Activated CD8-positive, alpha-beta memory T cell treated with anti-CD3 and anti-CD28 coated beads, Interleukin-2, amount 10 ng/mL, durations not matched to agents 7 days and 5 days (primary cell): ENCODE measurements at regions not wholly inside any gene's neighbourhood (a gene's known extent, or its start where the extent isn't known, plus 50 kb on each side); places are given as distances from the start of the nearest gene placed in this dataset.

ENCODE experiments used
- ATAC-seq: fragments of 150-1000 bp; cut with Tn5 transposase; one replicate; pipeline ENCODE4 v1.10.0; 2021; ENCODE audit warnings: moderate library complexity
- CTCF ChIA-PET: fragments of 350-600 bp; sonication (Branson Sonifier 250); formaldehyde crosslinking; loops from one replicate; lab custom pipeline; 2021; ENCODE audit warnings: antibody characterized with exemption; lab: Charles Lee
- DNase-seq: peaks from one replicate; pipeline ENCODE4 v3.0.0-alpha.2; 2020
- H3K27ac Mint-ChIP-seq: one replicate; pipeline ENCODE4 v1.8.0; 2021; ENCODE audit warnings: mild to moderate bottlenecking, mixed read lengths
- H3K27me3 Mint-ChIP-seq: one replicate; pipeline ENCODE4 v1.8.0; 2021; ENCODE audit warnings: mixed read lengths
- H3K36me3 Mint-ChIP-seq: one replicate; pipeline ENCODE4 v1.8.0; 2021; ENCODE audit warnings: mild to moderate bottlenecking, mixed read lengths
- H3K4me1 Mint-ChIP-seq: one replicate; pipeline ENCODE4 v1.8.0; 2021; ENCODE audit warnings: mixed read lengths
- H3K4me3 Mint-ChIP-seq: one replicate; pipeline ENCODE4 v1.8.0; 2021; ENCODE audit warnings: mild to moderate bottlenecking, moderate library complexity, mixed read lengths
- H3K9me3 Mint-ChIP-seq: one replicate; pipeline ENCODE4 v1.8.0; 2022; ENCODE audit warnings: low read depth, mixed read lengths

DNA sequence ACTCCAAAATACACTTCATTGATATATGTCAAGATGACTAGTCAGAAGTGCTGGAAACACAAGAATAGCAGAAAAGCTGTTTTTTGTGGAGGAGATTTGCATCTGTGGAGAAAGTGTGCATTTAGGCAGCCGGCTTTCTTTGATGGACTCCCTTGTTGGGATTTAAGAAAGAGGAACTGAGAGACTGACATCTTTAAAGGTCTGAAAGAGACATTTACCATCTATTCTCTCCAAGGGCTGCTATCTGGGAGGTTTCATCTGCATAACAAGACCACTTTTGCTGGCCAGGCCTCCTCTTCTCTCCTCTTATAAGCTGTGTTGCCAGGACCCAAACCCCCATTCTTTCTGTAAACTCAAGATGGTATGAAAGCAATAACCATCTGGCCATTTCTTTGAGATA lies 1065.0 kb downstream of the NLGN4X start:
- ATAC-seq (no peak), DNase-seq (no peak)
- H3K27me3 Mint-ChIP-seq, result no peaks in the 10 kb centered on the region
- no peak overlapping the region for H3K27ac Mint-ChIP-seq
- H3K36me3 Mint-ChIP-seq, result no peaks in the 10 kb centered on the region
- H3K4me3 Mint-ChIP-seq, result no peak overlapping the region
- no peaks in the 10 kb centered on the region for H3K4me1 Mint-ChIP-seq
- peaks cover 3% of the 10 kb centered on the region for H3K9me3 Mint-ChIP-seq
- CTCF ChIA-PET, result no interaction called here

DNA sequence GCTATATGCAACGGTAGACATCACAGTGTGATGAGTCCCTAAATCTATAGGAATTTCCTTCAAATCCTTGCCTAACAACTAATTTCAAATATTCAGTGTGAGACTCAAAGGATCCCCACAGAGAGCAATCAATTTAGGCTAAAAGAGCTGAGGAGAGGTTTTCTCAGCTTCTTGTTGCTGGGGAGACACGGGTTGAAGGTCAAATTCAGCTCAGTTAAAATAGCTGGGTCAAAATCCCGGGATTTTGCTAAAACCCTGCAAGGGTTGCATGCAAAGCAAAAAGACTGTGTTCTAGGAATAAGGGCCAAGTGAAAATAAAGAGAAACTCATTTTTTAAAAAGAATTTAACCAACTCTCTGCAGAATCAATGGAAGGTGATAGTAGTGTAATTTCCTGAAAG lies 1073.4 kb downstream of the NLGN4X start:
- no peak overlapping the region for H3K4me3 Mint-ChIP-seq
- DNase-seq, result no peak
- no peak for ATAC-seq
- H3K36me3 Mint-ChIP-seq, result no peaks in the 10 kb centered on the region
- H3K27ac Mint-ChIP-seq, result no peak overlapping the region
- H3K4me1 Mint-ChIP-seq, result no peaks in the 10 kb centered on the region
- H3K9me3 Mint-ChIP-seq, result no peaks in the 10 kb centered on the region
- no peaks in the 10 kb centered on the region for H3K27me3 Mint-ChIP-seq
- CTCF ChIA-PET, result no interaction called here

DNA sequence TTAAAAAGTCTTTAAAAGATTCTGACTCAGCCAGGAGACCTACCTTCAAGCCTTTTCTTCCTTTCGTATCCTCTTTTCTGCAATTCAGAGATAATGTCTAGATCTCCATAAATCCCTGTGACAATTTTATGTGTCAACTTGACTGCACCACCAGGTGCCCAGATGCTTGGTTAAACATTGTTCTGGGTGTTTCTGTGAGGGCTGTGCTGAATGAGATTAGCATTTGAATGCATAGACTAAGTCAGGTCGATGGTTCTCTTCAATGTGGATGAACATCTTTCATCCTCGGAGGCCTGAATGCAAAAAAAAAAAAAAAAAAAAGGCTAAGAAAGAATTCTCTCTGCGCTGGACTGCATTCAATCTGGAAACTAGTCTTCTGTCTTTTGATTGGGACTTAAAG lies 1082.7 kb downstream of the NLGN4X start:
- no peaks in the 10 kb centered on the region for H3K36me3 Mint-ChIP-seq
- ATAC-seq (no peak), DNase-seq (no peak)
- H3K4me1 Mint-ChIP-seq, result no peaks in the 10 kb centered on the region
- H3K27me3 Mint-ChIP-seq, result no peaks in the 10 kb centered on the region
- H3K27ac Mint-ChIP-seq, result no peak overlapping the region
- H3K9me3 Mint-ChIP-seq, result peaks cover 7% of the 10 kb centered on the region
- CTCF ChIA-PET, result no interaction called here
- H3K4me3 Mint-ChIP-seq, result no peak overlapping the region

DNA sequence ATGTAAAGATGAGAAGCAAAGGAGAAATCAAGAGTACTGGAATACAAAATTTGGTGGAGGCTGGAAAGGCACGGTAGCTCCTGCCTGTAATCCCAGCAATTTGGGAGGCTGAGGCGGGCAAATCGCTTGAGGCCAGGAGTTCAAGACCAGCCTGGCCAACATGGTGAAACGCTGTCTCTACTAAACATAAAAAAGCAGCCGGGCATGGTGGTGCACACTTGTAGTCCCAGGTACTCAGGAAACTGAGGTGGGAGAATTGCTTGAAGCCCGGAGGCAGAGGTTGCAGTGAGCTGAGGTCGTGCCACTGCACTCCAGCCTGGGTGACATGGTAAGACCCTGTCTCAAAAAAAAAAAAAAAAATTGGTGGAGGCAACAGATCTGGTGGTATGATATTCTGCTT lies 1086.0 kb downstream of the NLGN4X start:
- no peak overlapping the region for H3K27ac Mint-ChIP-seq
- ATAC-seq, result no peak
- DNase-seq, result no peak
- no peaks in the 10 kb centered on the region for H3K9me3 Mint-ChIP-seq
- H3K4me3 Mint-ChIP-seq, result no peak overlapping the region
- no peaks in the 10 kb centered on the region for H3K27me3 Mint-ChIP-seq
- no peaks in the 10 kb centered on the region for H3K36me3 Mint-ChIP-seq
- no peaks in the 10 kb centered on the region for H3K4me1 Mint-ChIP-seq
- CTCF ChIA-PET, result no interaction called here

DNA sequence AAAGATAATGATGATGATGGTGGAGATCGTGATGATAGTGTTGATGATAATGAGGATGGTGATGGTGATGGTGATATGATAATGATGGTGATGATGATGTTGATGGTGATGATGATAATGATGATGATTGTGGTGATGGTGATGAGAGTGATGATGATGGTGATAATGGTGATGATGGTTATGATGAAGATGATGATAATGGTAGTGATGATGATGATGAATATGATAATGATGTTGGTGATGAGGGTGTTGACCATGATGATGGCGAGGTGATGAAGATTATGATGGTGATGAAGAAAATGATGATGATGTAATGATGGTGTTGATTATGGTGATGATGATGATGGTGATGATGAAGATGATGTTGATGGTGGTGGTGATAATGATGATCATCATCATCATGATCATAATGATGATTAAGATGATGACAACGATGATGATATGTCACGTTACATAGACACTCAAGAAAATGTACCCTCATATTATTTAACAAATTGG lies 1106.4 kb downstream of the NLGN4X start:
- no peak for DNase-seq
- CTCF ChIA-PET, result no interaction called here
- no peak for ATAC-seq
- no peaks in the 10 kb centered on the region for H3K27me3 Mint-ChIP-seq
- H3K9me3 Mint-ChIP-seq, result no peaks in the 10 kb centered on the region
- H3K4me1 Mint-ChIP-seq, result no peaks in the 10 kb centered on the region
- no peaks in the 10 kb centered on the region for H3K36me3 Mint-ChIP-seq
- H3K4me3 Mint-ChIP-seq, result no peak overlapping the region
- H3K27ac Mint-ChIP-seq, result no peak overlapping the region

DNA sequence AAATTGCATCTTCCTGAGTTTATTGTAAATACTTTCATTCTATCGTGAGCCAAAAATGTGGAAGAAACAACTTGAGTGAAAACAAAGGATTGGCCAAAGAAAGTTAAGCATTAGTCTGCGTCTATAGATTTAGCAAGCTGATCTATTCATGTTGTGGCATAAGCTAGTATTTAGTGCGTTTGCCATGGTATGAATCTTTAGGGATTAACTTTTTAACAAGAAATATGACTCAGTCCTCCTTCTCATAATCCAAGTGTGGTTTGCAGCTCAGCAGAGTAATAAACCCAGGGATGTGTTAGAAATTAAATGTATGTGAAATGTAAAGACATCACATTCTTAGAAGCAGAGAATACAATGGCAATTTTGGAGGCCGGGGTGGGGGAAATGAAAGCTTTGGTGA lies 1110.9 kb downstream of the NLGN4X start:
- H3K4me1 Mint-ChIP-seq, result no peaks in the 10 kb centered on the region
- H3K36me3 Mint-ChIP-seq, result no peaks in the 10 kb centered on the region
- no peak overlapping the region for H3K4me3 Mint-ChIP-seq
- CTCF ChIA-PET, result no interaction called here
- DNase-seq (no peak), ATAC-seq (no peak)
- no peak overlapping the region for H3K27ac Mint-ChIP-seq
- no peaks in the 10 kb centered on the region for H3K27me3 Mint-ChIP-seq
- no peaks in the 10 kb centered on the region for H3K9me3 Mint-ChIP-seq

DNA sequence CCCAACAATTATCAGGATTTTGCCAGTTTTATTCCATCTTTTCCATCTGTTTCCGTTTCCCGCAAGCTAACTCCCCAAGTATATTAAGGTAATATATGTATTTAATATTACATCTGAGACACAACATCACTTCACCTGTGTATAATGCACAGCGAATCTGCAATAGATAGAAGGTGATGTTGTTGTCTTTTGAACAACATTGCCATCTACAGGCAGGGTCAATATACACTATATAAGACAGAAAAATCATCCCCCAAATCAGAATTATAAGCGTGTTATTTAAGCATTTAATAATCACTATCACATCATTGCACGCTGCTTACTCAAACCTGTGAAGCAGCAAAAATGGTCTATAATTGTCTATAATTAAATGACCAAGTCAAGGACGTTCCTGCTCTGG lies 1115.5 kb downstream of the NLGN4X start:
- no peaks in the 10 kb centered on the region for H3K9me3 Mint-ChIP-seq
- H3K36me3 Mint-ChIP-seq, result no peaks in the 10 kb centered on the region
- DNase-seq (no peak), ATAC-seq (no peak)
- no peaks in the 10 kb centered on the region for H3K27me3 Mint-ChIP-seq
- H3K4me3 Mint-ChIP-seq, result no peak overlapping the region
- no peak overlapping the region for H3K27ac Mint-ChIP-seq
- no peaks in the 10 kb centered on the region for H3K4me1 Mint-ChIP-seq
- CTCF ChIA-PET, result no interaction called here

DNA sequence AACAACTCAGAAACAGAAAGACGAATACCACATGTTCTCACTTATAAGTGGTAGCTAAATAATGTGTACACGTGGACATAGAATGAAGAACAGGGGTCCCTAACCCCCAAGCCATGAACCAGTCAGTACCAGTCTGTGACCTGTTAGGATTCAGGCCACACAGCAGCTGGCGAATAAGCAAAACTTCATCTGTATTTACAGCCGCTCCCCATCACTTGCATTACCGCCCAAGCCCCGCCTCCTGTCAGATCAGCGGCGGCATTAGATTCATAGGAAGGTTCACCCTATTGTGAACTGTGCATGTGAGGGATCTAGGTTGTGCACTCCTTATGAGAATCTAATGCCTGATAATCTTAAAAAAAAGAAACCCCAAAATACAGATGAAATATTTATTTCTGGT lies 1128.7 kb downstream of the NLGN4X start:
- H3K4me1 Mint-ChIP-seq, result no peaks in the 10 kb centered on the region
- CTCF ChIA-PET, result no interaction called here
- H3K4me3 Mint-ChIP-seq, result no peak overlapping the region
- no peak for ATAC-seq
- H3K27ac Mint-ChIP-seq, result no peak overlapping the region
- no peaks in the 10 kb centered on the region for H3K27me3 Mint-ChIP-seq
- no peaks in the 10 kb centered on the region for H3K36me3 Mint-ChIP-seq
- no peaks in the 10 kb centered on the region for H3K9me3 Mint-ChIP-seq
- DNase-seq, result no peak

DNA sequence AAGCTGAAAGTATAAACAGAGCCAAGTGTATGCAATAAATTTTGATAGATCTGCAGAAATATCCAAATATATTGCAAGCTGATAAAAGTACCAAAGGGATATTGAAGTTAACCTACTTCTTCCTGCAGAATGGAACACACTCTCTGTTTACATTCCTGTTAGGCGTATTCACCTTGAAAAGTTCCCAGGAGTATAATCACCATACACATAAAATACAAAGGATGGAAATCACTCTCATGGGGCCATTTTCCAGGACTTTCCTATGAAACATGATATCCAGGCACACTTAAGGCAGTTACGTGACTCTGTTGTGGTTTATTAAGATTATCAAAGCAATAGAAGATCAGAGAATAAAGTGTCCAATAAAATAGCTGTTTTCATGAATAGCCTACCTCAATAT lies 1142.3 kb downstream of the NLGN4X start:
- H3K27me3 Mint-ChIP-seq, result no peaks in the 10 kb centered on the region
- CTCF ChIA-PET, result no interaction called here
- H3K4me3 Mint-ChIP-seq, result no peak overlapping the region
- no peak for ATAC-seq
- no peak for DNase-seq
- H3K4me1 Mint-ChIP-seq, result no peaks in the 10 kb centered on the region
- H3K27ac Mint-ChIP-seq, result no peak overlapping the region
- H3K9me3 Mint-ChIP-seq, result peaks cover 2% of the 10 kb centered on the region
- H3K36me3 Mint-ChIP-seq, result no peaks in the 10 kb centered on the region

DNA sequence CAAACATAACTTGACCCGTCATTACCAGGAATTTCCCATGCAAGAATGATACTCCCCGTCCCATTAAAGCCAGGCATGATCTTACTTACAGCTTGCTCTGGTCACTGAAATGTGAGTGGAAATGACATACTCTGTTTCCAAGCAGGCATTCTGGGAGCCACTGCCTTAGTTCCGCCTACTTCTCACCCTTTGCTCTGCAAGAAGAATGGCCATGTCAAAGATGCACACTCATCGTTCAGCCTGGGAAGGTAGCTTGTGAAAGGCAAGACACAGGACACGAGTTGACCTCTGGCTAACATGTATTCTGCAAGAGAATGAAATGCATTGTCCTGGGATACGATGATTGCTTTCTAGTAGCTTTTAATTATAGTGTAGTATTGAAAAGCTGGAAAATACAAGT lies 1144.4 kb downstream of the NLGN4X start:
- H3K27ac Mint-ChIP-seq, result no peak overlapping the region
- no peaks in the 10 kb centered on the region for H3K27me3 Mint-ChIP-seq
- H3K4me3 Mint-ChIP-seq, result no peak overlapping the region
- ATAC-seq, result no peak
- CTCF ChIA-PET, result no interaction called here
- DNase-seq, result no peak
- peaks cover 2% of the 10 kb centered on the region for H3K9me3 Mint-ChIP-seq
- H3K36me3 Mint-ChIP-seq, result no peaks in the 10 kb centered on the region
- H3K4me1 Mint-ChIP-seq, result no peaks in the 10 kb centered on the region

DNA sequence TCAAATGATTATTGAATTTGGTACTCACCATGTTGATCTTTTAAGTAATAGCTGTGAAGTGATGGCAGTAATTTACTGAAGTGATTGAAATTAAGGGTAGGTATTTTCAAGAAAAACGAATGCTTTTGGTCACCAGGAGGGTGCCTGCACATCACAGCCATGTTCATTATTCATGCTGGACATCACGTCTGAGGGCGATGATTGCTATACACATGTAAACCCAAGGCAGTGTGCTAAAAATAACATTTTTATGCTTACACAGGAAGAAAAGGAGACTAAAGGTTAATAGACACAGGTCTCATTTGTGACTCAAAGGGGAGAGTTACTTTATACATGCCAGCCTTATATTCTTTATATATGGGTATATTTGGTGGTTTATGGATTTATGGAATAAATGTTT lies 1146.0 kb downstream of the NLGN4X start:
- Mint-ChIP-seq H3K9me3 (peaks cover 2% of the 10 kb centered on the region), H3K27me3 (no peaks in the 10 kb centered on the region), H3K4me3 (no peak overlapping the region), H3K4me1 (no peaks in the 10 kb centered on the region), H3K27ac (no peak overlapping the region), H3K36me3 (no peaks in the 10 kb centered on the region)
- no peak for ATAC-seq
- no peak for DNase-seq
- CTCF ChIA-PET, result no interaction called here

DNA sequence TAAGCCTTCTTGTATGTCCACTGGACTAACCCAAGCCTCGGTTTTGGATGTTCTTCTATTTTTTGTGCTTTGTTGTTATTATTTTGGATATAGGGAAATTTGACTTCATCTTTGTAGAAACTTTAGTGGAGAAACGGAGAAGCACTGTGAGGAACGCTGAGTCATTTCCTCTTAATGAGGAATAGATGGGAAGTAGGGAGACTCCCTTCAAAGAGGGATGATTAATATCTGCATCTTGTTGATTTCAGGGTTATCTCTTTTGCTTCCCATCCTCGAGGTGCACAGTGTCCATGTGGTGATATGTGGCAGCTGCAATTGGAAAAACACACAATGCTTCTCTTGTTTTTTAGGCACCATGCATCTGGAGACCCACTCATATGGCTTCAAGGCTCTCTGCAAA lies 1147.9 kb downstream of the NLGN4X start:
- Mint-ChIP-seq H3K9me3 (peaks cover 2% of the 10 kb centered on the region), H3K4me1 (no peaks in the 10 kb centered on the region), H3K27ac (no peak overlapping the region), H3K4me3 (no peak overlapping the region), H3K36me3 (no peaks in the 10 kb centered on the region), H3K27me3 (no peaks in the 10 kb centered on the region)
- DNase-seq (no peak), ATAC-seq (no peak)
- CTCF ChIA-PET, result no interaction called here

DNA sequence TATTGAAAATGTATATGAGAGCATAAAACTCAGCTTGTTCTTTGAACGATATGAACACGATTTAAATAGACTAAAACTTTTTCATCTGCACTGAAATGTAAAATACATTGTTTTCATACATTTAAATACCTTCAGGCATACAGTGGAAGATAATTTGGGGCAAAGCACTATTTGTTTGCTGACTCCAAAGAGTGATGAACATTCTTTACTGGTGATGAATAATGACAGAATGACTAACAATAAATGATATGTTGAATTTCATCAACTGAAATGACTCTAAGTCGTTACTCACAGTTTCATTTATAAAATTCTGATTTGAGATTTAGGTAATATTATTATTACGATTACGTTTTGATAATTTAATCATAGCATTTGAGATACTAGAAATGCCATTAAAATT lies 1160.1 kb downstream of the NLGN4X start:
- DNase-seq (no peak), ATAC-seq (no peak)
- CTCF ChIA-PET, result no interaction called here
- Mint-ChIP-seq H3K27me3 (no peaks in the 10 kb centered on the region), H3K27ac (no peak overlapping the region), H3K4me1 (no peaks in the 10 kb centered on the region), H3K9me3 (no peaks in the 10 kb centered on the region), H3K4me3 (no peak overlapping the region), H3K36me3 (no peaks in the 10 kb centered on the region)

DNA sequence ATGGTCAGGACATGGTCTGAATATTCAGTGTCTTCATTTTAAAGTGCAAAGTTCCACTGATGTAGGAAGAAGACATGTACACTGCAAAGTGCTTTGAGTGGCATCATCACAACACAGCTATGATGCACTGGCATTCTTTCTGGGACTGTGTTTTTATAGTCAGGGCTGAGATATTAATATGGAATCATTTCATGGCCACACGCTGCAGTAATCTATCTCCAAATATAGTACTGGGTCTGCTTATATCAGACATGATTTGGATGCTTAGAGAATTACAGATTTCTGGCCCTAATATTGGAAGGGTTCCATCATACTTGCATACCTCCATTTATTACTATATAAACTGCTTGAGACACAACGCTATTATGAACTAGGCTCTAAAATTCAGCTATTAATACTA lies 1170.9 kb downstream of the NLGN4X start:
- H3K4me3 Mint-ChIP-seq, result no peak overlapping the region
- CTCF ChIA-PET, result no interaction called here
- ATAC-seq, result no peak
- H3K27me3 Mint-ChIP-seq, result no peaks in the 10 kb centered on the region
- no peak for DNase-seq
- no peaks in the 10 kb centered on the region for H3K4me1 Mint-ChIP-seq
- no peaks in the 10 kb centered on the region for H3K36me3 Mint-ChIP-seq
- H3K9me3 Mint-ChIP-seq, result peaks cover 5% of the 10 kb centered on the region
- H3K27ac Mint-ChIP-seq, result no peak overlapping the region

DNA sequence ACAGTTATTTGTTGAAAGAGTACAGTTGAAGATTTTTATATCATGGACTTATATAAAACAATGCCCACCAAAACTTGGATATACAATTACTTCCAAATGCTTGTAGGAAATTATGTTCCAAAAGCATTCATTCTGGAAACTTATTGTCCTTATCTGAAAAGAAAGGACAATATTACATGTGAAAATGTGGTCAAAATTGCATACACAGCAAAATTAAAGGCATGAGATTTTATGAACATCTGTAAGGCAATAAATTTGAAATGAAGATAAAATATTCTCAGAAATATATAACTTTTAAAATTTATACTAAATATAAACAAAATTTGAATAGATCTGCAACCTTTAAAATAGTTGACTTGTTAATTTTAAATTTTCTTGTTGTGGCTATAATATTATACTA lies 1173.8 kb downstream of the NLGN4X start:
- ATAC-seq (no peak), DNase-seq (no peak)
- Mint-ChIP-seq H3K4me3 (no peak overlapping the region), H3K27me3 (no peaks in the 10 kb centered on the region), H3K36me3 (no peaks in the 10 kb centered on the region), H3K27ac (no peak overlapping the region), H3K9me3 (peaks cover 5% of the 10 kb centered on the region), H3K4me1 (no peaks in the 10 kb centered on the region)
- CTCF ChIA-PET, result no interaction called here
